Stimulated activated naive CD8-positive, alpha-beta T cell treated with anti-CD3 and anti-CD28 coated beads, Interleukin-15, amount 100 ng/mL, for 72 hours (primary cell): ENCODE measurements at regions not wholly inside any gene's neighbourhood (a gene's known extent, or its start where the extent isn't known, plus 50 kb on each side); places are given as distances from the start of the nearest gene placed in this dataset.
"Not testable (repeated sequence)": the region's sequence is repeated elsewhere in the genome, so short reads cannot be mapped to it uniquely, and the experiment has no call there.

Source experiments
- ATAC-seq: fragments of 150-1000 bp; cut with Tn5 transposase; 2 replicates; pipeline ENCODE4 v1.10.0; 2021; ENCODE audit warnings: mild to moderate bottlenecking, moderate library complexity
- DNase-seq, 2 donors: peaks; one replicate each; pipeline ENCODE4 v3.0.0; 2021 to 2022
- H3K27ac Mint-ChIP-seq, 2 donors: one replicate each; pipeline ENCODE4 v1.8.0; 2022; ENCODE audit warnings: mild to moderate bottlenecking in 2 of 2, mixed read lengths in 2 of 2, moderate library complexity in 2 of 2
- H3K27me3 Mint-ChIP-seq: one replicate; pipeline ENCODE4 v1.8.0; 2022; ENCODE audit warnings: mixed read lengths
- H3K4me1 Mint-ChIP-seq: one replicate; pipeline ENCODE4 v1.8.0; 2022; ENCODE audit warnings: mild to moderate bottlenecking, mixed read lengths
- H3K4me3 Mint-ChIP-seq, 2 donors: one replicate each; pipeline ENCODE4 v1.8.0; 2022; ENCODE audit warnings: mild to moderate bottlenecking in 2 of 2, mixed read lengths in 2 of 2, moderate library complexity in 1 of 2
- H3K9me3 Mint-ChIP-seq, 2 donors: one replicate each; pipeline ENCODE4 v1.8.0; 2022; ENCODE audit warnings: mixed read lengths in 2 of 2

GRCh38 chr3:163213838-163214237 lies 1717.2 kb downstream of the OTOL1 start:
- no peaks in the 10 kb centered on the region for H3K4me1 Mint-ChIP-seq
- H3K27me3 Mint-ChIP-seq: no peaks in the 10 kb centered on the region

GRCh38 chr3:163196815-163197374 lies 1700.3 kb downstream of the OTOL1 start:
- Mint-ChIP-seq H3K9me3 (no peaks in the 10 kb centered on the region), H3K4me1 (no peaks in the 10 kb centered on the region)

More at GRCh38 chr3:163213838-163214237, 1717.2 kb downstream of the OTOL1 start:
- H3K9me3 Mint-ChIP-seq: peaks cover 0 to 19% of the 10 kb centered on the region in 2 donors
- H3K27ac Mint-ChIP-seq: no peak overlapping the region
- DNase-seq (no peak), ATAC-seq (no peak)
- H3K4me3 Mint-ChIP-seq: no peak overlapping the region

GRCh38 chr3:163196245-163196644 lies 1699.6 kb downstream of the OTOL1 start:
- H3K27me3 Mint-ChIP-seq: no peaks in the 10 kb centered on the region
- DNase-seq (no peak), ATAC-seq (no peak)
- no peak overlapping the region for H3K4me3 Mint-ChIP-seq
- no peaks in the 10 kb centered on the region for H3K9me3 Mint-ChIP-seq
- H3K27ac Mint-ChIP-seq: no peak overlapping the region
- H3K4me1 Mint-ChIP-seq: no peaks in the 10 kb centered on the region

More at GRCh38 chr3:163196815-163197374, 1700.3 kb downstream of the OTOL1 start:
- no peak overlapping the region for H3K27ac Mint-ChIP-seq
- DNase-seq (no peak), ATAC-seq (no peak)
- no peaks in the 10 kb centered on the region for H3K27me3 Mint-ChIP-seq
- no peak overlapping the region for H3K4me3 Mint-ChIP-seq

GRCh38 chr3:163185721-163186350 lies 1689.2 kb downstream of the OTOL1 start:
- Mint-ChIP-seq H3K4me1 (no peaks in the 10 kb centered on the region), H3K27me3 (no peaks in the 10 kb centered on the region), H3K9me3 (peaks cover 15% of the 10 kb centered on the region in 2 donors), H3K4me3 (no peak overlapping the region), H3K27ac (no peak overlapping the region)
- DNase-seq: no peak
- ATAC-seq: no peak

- ATAC-seq (no peak), DNase-seq (no peak)
- Mint-ChIP-seq H3K4me3 (no peak overlapping the region), H3K4me1 (no peaks in the 10 kb centered on the region), H3K9me3 (peaks cover 12 to 28% of the 10 kb centered on the region in 2 donors), H3K27ac (no peak overlapping the region), H3K27me3 (no peaks in the 10 kb centered on the region)
These were observed 1679.4 kb downstream of the OTOL1 start for GRCh38 chr3:163175970-163176369.

GRCh38 chr3:163172513-163172912 lies 1675.9 kb downstream of the OTOL1 start:
- not testable (repeated sequence) for H3K27ac Mint-ChIP-seq, H3K27me3 Mint-ChIP-seq, H3K4me1 Mint-ChIP-seq, ATAC-seq, H3K4me3 Mint-ChIP-seq, DNase-seq
- peaks cover 12 to 34% of the 10 kb centered on the region in 2 donors for H3K9me3 Mint-ChIP-seq

GRCh38 chr3:163166197-163166596 lies 1669.6 kb downstream of the OTOL1 start:
- no peak for ATAC-seq
- no peak for DNase-seq
- no peaks in the 10 kb centered on the region for H3K4me1 Mint-ChIP-seq
- H3K27me3 Mint-ChIP-seq: no peaks in the 10 kb centered on the region
- H3K4me3 Mint-ChIP-seq: no peak overlapping the region
- no peak overlapping the region for H3K27ac Mint-ChIP-seq
- H3K9me3 Mint-ChIP-seq: peaks cover 11 to 22% of the 10 kb centered on the region in 2 donors

- no peak for ATAC-seq
- Mint-ChIP-seq H3K4me3 (no peak overlapping the region), H3K4me1 (no peaks in the 10 kb centered on the region), H3K9me3 (peaks cover 4 to 6% of the 10 kb centered on the region in 2 donors), H3K27ac (no peak overlapping the region), H3K27me3 (no peaks in the 10 kb centered on the region)
- DNase-seq: no peak
These were observed 1662.7 kb downstream of the OTOL1 start for GRCh38 chr3:163159306-163159705.

GRCh38 chr3:163139600-163139999 lies 1643.0 kb downstream of the OTOL1 start:
- H3K27me3 Mint-ChIP-seq: no peaks in the 10 kb centered on the region
- no peaks in the 10 kb centered on the region for H3K4me1 Mint-ChIP-seq
- peaks cover 16 to 23% of the 10 kb centered on the region in 2 donors for H3K9me3 Mint-ChIP-seq
- H3K27ac Mint-ChIP-seq: no peak overlapping the region
- H3K4me3 Mint-ChIP-seq: no peak overlapping the region
- DNase-seq (no peak), ATAC-seq (no peak)

- Mint-ChIP-seq H3K27me3 (no peaks in the 10 kb centered on the region), H3K9me3 (peaks cover 16 to 23% of the 10 kb centered on the region in 2 donors), H3K4me3 (no peak overlapping the region), H3K4me1 (no peaks in the 10 kb centered on the region), H3K27ac (no peak overlapping the region)
- ATAC-seq (no peak), DNase-seq (no peak)
These were observed 1641.7 kb downstream of the OTOL1 start for GRCh38 chr3:163138258-163138657.

- DNase-seq: no peak
- Mint-ChIP-seq H3K4me1 (no peaks in the 10 kb centered on the region), H3K27ac (no peak overlapping the region), H3K27me3 (no peaks in the 10 kb centered on the region), H3K4me3 (no peak overlapping the region), H3K9me3 (peaks cover 17 to 19% of the 10 kb centered on the region in 2 donors)
- ATAC-seq: no peak
These were observed 1635.5 kb downstream of the OTOL1 start for GRCh38 chr3:163132111-163132510.

GRCh38 chr3:163129287-163129686 lies 1632.7 kb downstream of the OTOL1 start:
- peaks cover 19 to 33% of the 10 kb centered on the region in 2 donors for H3K9me3 Mint-ChIP-seq
- no peaks in the 10 kb centered on the region for H3K4me1 Mint-ChIP-seq
- DNase-seq (no peak), ATAC-seq (no peak)
- no peak overlapping the region for H3K27ac Mint-ChIP-seq
- no peaks in the 10 kb centered on the region for H3K27me3 Mint-ChIP-seq
- no peak overlapping the region for H3K4me3 Mint-ChIP-seq

GRCh38 chr3:163126115-163126514 lies 1629.5 kb downstream of the OTOL1 start:
- Mint-ChIP-seq H3K4me1 (no peaks in the 10 kb centered on the region), H3K27me3 (no peaks in the 10 kb centered on the region), H3K9me3 (peaks cover 15 to 33% of the 10 kb centered on the region in 2 donors), H3K27ac (no peak overlapping the region), H3K4me3 (no peak overlapping the region)
- no peak for DNase-seq
- ATAC-seq: no peak
